ENCODE measurements at regions not wholly inside any gene's neighbourhood (a gene's known extent, or its start where the extent isn't known, plus 50 kb on each side); places are given as distances from the start of the nearest gene placed in this dataset.

DNA sequence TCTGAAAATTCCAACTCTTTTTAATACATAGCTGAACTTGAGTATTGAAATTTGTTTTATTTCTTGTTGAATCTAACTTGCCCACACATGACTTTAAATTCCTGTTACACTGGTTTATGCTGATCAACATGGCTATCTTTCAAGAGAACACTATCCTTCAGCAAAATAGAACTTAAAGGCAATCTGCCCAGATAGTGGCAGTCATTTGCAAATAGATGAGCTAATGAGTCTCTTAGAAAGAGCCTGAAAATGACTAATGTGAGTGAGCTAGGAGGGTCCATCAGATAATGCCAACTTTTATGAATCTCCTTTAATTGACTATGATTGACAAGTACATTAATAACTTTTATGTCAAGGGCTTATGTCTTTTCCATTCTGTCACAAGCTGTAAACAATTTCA, 1360.8 kb upstream of the C9orf72 start (continued):
- TF ChIP-seq ZNF311 (tag by site-specific recombination; IDR thresholded peaks at IDR 0.05; ENCODE audit: borderline replicate concordance) (no peak), MYNN (tag by site-specific recombination; IDR thresholded peaks at IDR 0.05; ENCODE audit: borderline replicate concordance) (no peak), ZNF292 (tag by site-specific recombination; IDR thresholded peaks at IDR 0.05; ENCODE audit: borderline replicate concordance, low read depth) (no peak), OSR2 (tag by site-specific recombination; IDR thresholded peaks at IDR 0.05) (no peak), HOXD13 (CRISPR knock-in tag; IDR thresholded peaks at IDR 0.05; ENCODE audit: borderline replicate concordance) (no peak), PRDM4 (tag by site-specific recombination; IDR thresholded peaks at IDR 0.05) (no peak), ZNF624 (tag by site-specific recombination; IDR thresholded peaks at IDR 0.05) (no peak)
- TF ChIP-seq, protein P1, sequence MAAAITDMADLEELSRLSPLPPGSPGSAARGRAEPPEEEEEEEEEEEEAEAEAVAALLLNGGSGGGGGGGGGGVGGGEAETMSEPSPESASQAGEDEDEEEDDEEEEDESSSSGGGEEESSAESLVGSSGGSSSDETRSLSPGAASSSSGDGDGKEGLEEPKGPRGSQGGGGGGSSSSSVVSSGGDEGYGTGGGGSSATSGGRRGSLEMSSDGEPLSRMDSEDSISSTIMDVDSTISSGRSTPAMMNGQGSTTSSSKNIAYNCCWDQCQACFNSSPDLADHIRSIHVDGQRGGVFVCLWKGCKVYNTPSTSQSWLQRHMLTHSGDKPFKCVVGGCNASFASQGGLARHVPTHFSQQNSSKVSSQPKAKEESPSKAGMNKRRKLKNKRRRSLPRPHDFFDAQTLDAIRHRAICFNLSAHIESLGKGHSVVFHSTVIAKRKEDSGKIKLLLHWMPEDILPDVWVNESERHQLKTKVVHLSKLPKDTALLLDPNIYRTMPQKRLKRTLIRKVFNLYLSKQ (tag by site-specific recombination; IDR thresholded peaks at IDR 0.05; ENCODE audit: borderline replicate concordance) = no peak

DNA sequence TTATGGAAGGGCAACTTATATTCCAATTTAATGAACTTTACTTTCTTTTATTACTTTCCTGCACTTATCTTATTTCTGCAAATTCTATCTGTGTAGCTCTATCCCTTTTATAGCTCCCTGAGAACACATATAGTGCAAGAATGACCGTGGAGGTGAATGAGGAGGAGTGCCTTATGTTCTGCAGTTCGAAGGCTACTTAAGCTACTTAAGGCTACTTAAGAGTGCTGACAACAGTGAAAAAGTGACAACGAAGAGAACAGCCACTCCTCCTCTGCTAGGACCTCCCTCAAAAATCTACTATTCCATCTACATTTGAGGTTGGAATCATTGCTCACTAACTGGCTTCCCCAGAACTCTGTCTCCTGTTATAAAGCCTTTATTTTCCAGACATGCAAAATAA, 1365.7 kb upstream of the C9orf72 start:
- H3K4me1 ChIP-seq (ENCODE audit: control insufficient read depth, insufficient read depth, low read length) = no peaks in the 10 kb centered on the region
- no peak overlapping the region for H3K4me3 ChIP-seq (ENCODE audit: low read depth, low read length)
- CTCF ChIA-PET = interaction anchor here (0.6 kb wide), 1 partner anchor 162 kb away, joined by 3 read pairs; no protein-coding TSS in a partner anchor
- no peak for TF ChIP-seq MEIS1 (CRISPR knock-in tag; IDR thresholded peaks at IDR 0.05; ENCODE audit: borderline replicate concordance)
- TF ChIP-seq MZF1 (tag by site-specific recombination; IDR thresholded peaks at IDR 0.05; ENCODE audit: borderline replicate concordance) = no peak
- no peak for TF ChIP-seq ZNF416 (tag by site-specific recombination; IDR thresholded peaks at IDR 0.05)
- no peak for TF ChIP-seq OSR2 (tag by site-specific recombination; IDR thresholded peaks at IDR 0.05)
- no peak for TF ChIP-seq REPIN1 (tag by site-specific recombination; IDR thresholded peaks at IDR 0.05; ENCODE audit: low read depth)
- no peak overlapping the region for H3K27ac ChIP-seq (ENCODE audit: extremely low read depth, low read depth, low read length)
- no peaks in the 10 kb centered on the region for H3K36me3 ChIP-seq (ENCODE audit: control insufficient read depth in 2 of 2, insufficient read depth in 1 of 2, low read length in 2 of 2)
- no peaks in the 10 kb centered on the region for H3K9me3 ChIP-seq (ENCODE audit: control insufficient read depth, insufficient read depth, low read depth, low read length)
- POLR2A ChIA-PET = no interaction called here

DNA sequence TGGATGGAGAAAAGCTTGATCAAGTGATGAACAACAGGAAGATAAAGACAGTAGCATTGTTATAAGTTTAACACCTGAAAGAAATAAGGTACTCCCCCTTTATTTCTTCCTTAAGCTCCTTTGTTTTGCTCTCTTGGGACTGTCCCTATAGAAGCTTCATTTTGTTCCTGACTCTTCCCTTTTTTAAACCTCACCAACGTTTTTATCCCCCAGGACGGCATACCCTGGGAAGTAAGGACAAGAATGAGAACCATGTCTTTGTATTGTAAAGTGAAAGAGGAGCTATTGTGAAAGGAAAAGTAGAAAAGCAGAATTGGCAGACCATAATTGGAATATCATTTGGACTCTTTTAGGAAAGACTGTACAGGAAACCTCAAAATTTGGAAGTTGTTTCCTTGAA, 1368.6 kb upstream of the C9orf72 start:
- Histone ChIP-seq H3K4me1 (ENCODE audit: control insufficient read depth, insufficient read depth, low read length) (no peaks in the 10 kb centered on the region), H3K27ac (ENCODE audit: extremely low read depth, low read depth, low read length) (no peak overlapping the region), H3K4me3 (ENCODE audit: low read depth, low read length) (no peak overlapping the region), H3K36me3 (ENCODE audit: control insufficient read depth in 2 of 2, insufficient read depth in 1 of 2, low read length in 2 of 2) (no peaks in the 10 kb centered on the region), H3K9me3 (ENCODE audit: control insufficient read depth, insufficient read depth, low read depth, low read length) (no peaks in the 10 kb centered on the region)
- no peak for TF ChIP-seq ZSCAN23 (tag by site-specific recombination; IDR thresholded peaks at IDR 0.05)
- POLR2A ChIA-PET = no interaction called here
- CTCF ChIA-PET = interaction anchor here (0.6 to 1.0 kb wide), 4 partner anchors 8 to 1053 kb away, joined by 3 to 4 read pairs (median 3); no protein-coding TSS in a partner anchor

DNA sequence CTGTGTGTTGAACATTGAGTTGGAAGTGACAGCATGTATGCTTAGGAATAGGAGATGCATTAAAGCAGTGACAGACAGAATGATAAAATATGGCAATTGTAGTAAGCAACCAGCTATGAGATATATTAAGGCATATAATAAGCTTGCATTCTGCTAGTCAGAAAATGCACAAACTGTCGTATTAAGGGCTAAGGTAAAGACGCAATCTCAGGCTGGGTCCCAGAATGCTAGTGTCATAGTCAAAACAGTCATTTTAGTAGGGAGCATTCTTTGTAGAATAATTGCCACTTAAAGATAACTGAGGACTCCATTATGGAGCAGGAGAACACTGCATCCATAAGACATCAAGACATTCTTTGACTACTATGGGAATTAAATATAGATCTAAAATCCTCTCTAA, 1369.7 kb upstream of the C9orf72 start:
- ChIA-PET POLR2A (no interaction called here), CTCF (no interaction called here)
- Histone ChIP-seq H3K27ac (ENCODE audit: extremely low read depth, low read depth, low read length) (no peak overlapping the region), H3K4me1 (ENCODE audit: control insufficient read depth, insufficient read depth, low read length) (no peaks in the 10 kb centered on the region), H3K36me3 (ENCODE audit: control insufficient read depth in 2 of 2, insufficient read depth in 1 of 2, low read length in 2 of 2) (no peaks in the 10 kb centered on the region), H3K4me3 (ENCODE audit: low read depth, low read length) (no peak overlapping the region), H3K9me3 (ENCODE audit: control insufficient read depth, insufficient read depth, low read depth, low read length) (no peaks in the 10 kb centered on the region)
- no peak for TF ChIP-seq ZNF558 (tag by site-specific recombination; IDR thresholded peaks at IDR 0.05)
- TF ChIP-seq ZNF280D (tag by site-specific recombination; IDR thresholded peaks at IDR 0.05) = no peak
- TF ChIP-seq, protein P2, sequence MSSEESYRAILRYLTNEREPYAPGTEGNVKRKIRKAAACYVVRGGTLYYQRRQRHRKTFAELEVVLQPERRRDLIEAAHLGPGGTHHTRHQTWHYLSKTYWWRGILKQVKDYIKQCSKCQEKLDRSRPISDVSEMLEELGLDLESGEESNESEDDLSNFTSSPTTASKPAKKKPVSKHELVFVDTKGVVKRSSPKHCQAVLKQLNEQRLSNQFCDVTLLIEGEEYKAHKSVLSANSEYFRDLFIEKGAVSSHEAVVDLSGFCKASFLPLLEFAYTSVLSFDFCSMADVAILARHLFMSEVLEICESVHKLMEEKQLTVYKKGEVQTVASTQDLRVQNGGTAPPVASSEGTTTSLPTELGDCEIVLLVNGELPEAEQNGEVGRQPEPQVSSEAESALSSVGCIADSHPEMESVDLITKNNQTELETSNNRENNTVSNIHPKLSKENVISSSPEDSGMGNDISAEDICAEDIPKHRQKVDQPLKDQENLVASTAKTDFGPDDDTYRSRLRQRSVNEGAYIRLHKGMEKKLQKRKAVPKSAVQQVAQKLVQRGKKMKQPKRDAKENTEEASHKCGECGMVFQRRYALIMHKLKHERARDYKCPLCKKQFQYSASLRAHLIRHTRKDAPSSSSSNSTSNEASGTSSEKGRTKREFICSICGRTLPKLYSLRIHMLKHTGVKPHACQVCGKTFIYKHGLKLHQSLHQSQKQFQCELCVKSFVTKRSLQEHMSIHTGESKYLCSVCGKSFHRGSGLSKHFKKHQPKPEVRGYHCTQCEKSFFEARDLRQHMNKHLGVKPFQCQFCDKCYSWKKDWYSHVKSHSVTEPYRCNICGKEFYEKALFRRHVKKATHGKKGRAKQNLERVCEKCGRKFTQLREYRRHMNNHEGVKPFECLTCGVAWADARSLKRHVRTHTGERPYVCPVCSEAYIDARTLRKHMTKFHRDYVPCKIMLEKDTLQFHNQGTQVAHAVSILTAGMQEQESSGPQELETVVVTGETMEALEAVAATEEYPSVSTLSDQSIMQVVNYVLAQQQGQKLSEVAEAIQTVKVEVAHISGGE (tag by site-specific recombination; conservative IDR thresholded peaks at IDR 0.05; ENCODE audit: low read depth) = no peak
- TF ChIP-seq FEZF1 (tag by site-specific recombination; IDR thresholded peaks at IDR 0.05) = no peak
- no peak for TF ChIP-seq ZNF140 (tag by site-specific recombination; IDR thresholded peaks at IDR 0.05)

Measured in HEK293 (cell line).